Loucy (cell line): ENCODE measurements at regions not wholly inside any gene's neighbourhood (a gene's known extent, or its start where the extent isn't known, plus 50 kb on each side); places are given as distances from the start of the nearest gene placed in this dataset.

ENCODE experiments used
- EZH2phosphoT487 ChIP-seq: fragments of 200-600 bp; IDR thresholded peaks from 2 replicates; pipeline ENCODE4 v1.6.1; 2018; ENCODE audit warnings: antibody characterized with exemption, mild to moderate bottlenecking, moderate library complexity, borderline replicate concordance
- TF ChIP-seq, protein P1 (sequence below): fragments of 200-600 bp; sonication (generic); conservative IDR thresholded peaks from 2 replicates; pipeline ENCODE4 v1.5.1; 2014; ENCODE audit warnings: mild to moderate bottlenecking, antibody characterized with exemption, low read length

GRCh38 chr17:15051933-15052332, 213.2 kb downstream of the PMP22 start:
- TF ChIP-seq, protein P1, sequence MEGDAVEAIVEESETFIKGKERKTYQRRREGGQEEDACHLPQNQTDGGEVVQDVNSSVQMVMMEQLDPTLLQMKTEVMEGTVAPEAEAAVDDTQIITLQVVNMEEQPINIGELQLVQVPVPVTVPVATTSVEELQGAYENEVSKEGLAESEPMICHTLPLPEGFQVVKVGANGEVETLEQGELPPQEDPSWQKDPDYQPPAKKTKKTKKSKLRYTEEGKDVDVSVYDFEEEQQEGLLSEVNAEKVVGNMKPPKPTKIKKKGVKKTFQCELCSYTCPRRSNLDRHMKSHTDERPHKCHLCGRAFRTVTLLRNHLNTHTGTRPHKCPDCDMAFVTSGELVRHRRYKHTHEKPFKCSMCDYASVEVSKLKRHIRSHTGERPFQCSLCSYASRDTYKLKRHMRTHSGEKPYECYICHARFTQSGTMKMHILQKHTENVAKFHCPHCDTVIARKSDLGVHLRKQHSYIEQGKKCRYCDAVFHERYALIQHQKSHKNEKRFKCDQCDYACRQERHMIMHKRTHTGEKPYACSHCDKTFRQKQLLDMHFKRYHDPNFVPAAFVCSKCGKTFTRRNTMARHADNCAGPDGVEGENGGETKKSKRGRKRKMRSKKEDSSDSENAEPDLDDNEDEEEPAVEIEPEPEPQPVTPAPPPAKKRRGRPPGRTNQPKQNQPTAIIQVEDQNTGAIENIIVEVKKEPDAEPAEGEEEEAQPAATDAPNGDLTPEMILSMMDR, result no peak
- TF ChIP-seq EZH2phosphoT487, result no peak
